ENCODE measurements at regions not wholly inside any gene's neighbourhood (a gene's known extent, or its start where the extent isn't known, plus 50 kb on each side); places are given as distances from the start of the nearest gene placed in this dataset.
"Not testable (repeated sequence)": the region's sequence is repeated elsewhere in the genome, so short reads cannot be mapped to it uniquely, and the experiment has no call there.

- no peak overlapping the region for H3K4me3 ChIP-seq (ENCODE audit: low read depth, low read length)
- TF ChIP-seq CTCF (IDR thresholded peaks at IDR 0.05; ENCODE audit: low read depth, low read length) = no peak
Measured at GRCh38 chr2:185274718-185275484, 463.7 kb upstream of the FSIP2 start.

GRCh38 chr2:185275979-185276378, 462.6 kb upstream of the FSIP2 start:
- not testable (repeated sequence) for H3K4me3 ChIP-seq (ENCODE audit: low read depth, low read length)

- no peak for TF ChIP-seq CTCF (IDR thresholded peaks at IDR 0.05; ENCODE audit: low read depth, low read length)
- H3K4me3 ChIP-seq (ENCODE audit: low read depth, low read length) = no peak overlapping the region
Measured at GRCh38 chr2:185278761-185279160, 459.8 kb upstream of the FSIP2 start.

GRCh38 chr2:185279999-185280398, 458.6 kb upstream of the FSIP2 start:
- H3K4me3 ChIP-seq (ENCODE audit: low read depth, low read length) = no peak overlapping the region
- TF ChIP-seq CTCF (IDR thresholded peaks at IDR 0.05; ENCODE audit: low read depth, low read length) = no peak

GRCh38 chr2:185284696-185285095, 453.9 kb upstream of the FSIP2 start:
- no peak overlapping the region for H3K4me3 ChIP-seq (ENCODE audit: low read depth, low read length)
- no peak for TF ChIP-seq CTCF (IDR thresholded peaks at IDR 0.05; ENCODE audit: low read depth, low read length)

- H3K4me3 ChIP-seq (ENCODE audit: low read depth, low read length) = not testable (repeated sequence)
Measured at GRCh38 chr2:185290012-185290411, 448.6 kb upstream of the FSIP2 start.

GRCh38 chr2:185291035-185291647, 447.5 kb upstream of the FSIP2 start:
- no peak overlapping the region for H3K4me3 ChIP-seq (ENCODE audit: low read depth, low read length)
- peak; percentile 10; the same call in 1 of the 2 replicates for TF ChIP-seq CTCF (IDR thresholded peaks at IDR 0.05; ENCODE audit: low read depth, low read length)

- TF ChIP-seq CTCF (IDR thresholded peaks at IDR 0.05; ENCODE audit: low read depth, low read length) = no peak
Measured at GRCh38 chr2:185299867-185300266, 438.7 kb upstream of the FSIP2 start.

More at GRCh38 chr2:185299867-185300266, 438.7 kb upstream of the FSIP2 start:
- no peak overlapping the region for H3K4me3 ChIP-seq (ENCODE audit: low read depth, low read length)

Measured in WI38 (cell line).